B cell (primary cell): ENCODE measurements at regions not wholly inside any gene's neighbourhood (a gene's known extent, or its start where the extent isn't known, plus 50 kb on each side); places are given as distances from the start of the nearest gene placed in this dataset.

Source experiments
- ATAC-seq: fragments of 200-7000 bp; cut with Tn5 transposase; one replicate; pipeline ENCODE4 v1.10.0; 2021; ENCODE audit warnings: low read depth, mild to moderate bottlenecking, moderate number of reproducible peaks, moderate library complexity
- CTCF ChIA-PET: fragments of 350-600 bp; sonication (Branson Sonifier 250); formaldehyde crosslinking; loops from one replicate; lab custom pipeline; 2021; ENCODE audit warnings: antibody characterized with exemption, inconsistent platforms; lab: Charles Lee
- POLR2A ChIA-PET: fragments of 350-600 bp; sonication (Branson Sonifier 250); formaldehyde crosslinking; loops from one replicate; lab custom pipeline; 2021; ENCODE audit warnings: antibody characterized with exemption; lab: Charles Lee
- DNase-seq: peaks from one replicate; pipeline ENCODE4 v3.0.0; 2013
- H2AFZ ChIP-seq: 2 replicates; pipeline ENCODE4 v1.6.1; 2012; ENCODE audit warnings: mild to moderate bottlenecking, low read depth, low read length; ENCODE audit not compliant: insufficient read depth, poor library complexity, severe bottlenecking
- H3K27ac ChIP-seq, 2 donors: 1 replicate in 1 of 2; 2 replicates in 1 of 2; pipeline ENCODE4 v1.5.1; 2012 to 2013; ENCODE audit warnings: low read length in 2 of 2, mild to moderate bottlenecking in 2 of 2, moderate library complexity in 1 of 2
- H3K27me3 ChIP-seq, 4 experiments: fragments of 200-600 bp in 1 of 4; sonication (generic) in 1 of 4; replicated peaks in 1 of 4; 1 replicate in 2 of 4; 2 replicates in 2 of 4; pipeline versions ENCODE4 v1.6.1 to v1.7.0; 2013 to 2016; ENCODE audit warnings: low read length in 3 of 4, mild to moderate bottlenecking in 2 of 4, mixed read lengths in 1 of 4, moderate library complexity in 1 of 4; ENCODE audit not compliant: insufficient read depth in 4 of 4, control insufficient read depth in 3 of 4; ENCODE audit errors: control extremely low read depth in 1 of 4
- H3K36me3 ChIP-seq, 2 experiments: replicated peaks in 1 of 2; 1 replicate in 1 of 2; 2 replicates in 1 of 2; pipeline versions ENCODE4 v1.6.1 to v1.7.1; 2013; ENCODE audit warnings: low read length in 1 of 2; ENCODE audit not compliant: insufficient read depth in 2 of 2, control insufficient read depth in 1 of 2; ENCODE audit errors: control extremely low read depth in 1 of 2, extremely low read depth in 1 of 2
- H3K4me1 ChIP-seq, 2 donors: fragments of 200-600 bp in 1 of 2; sonication (generic) in 1 of 2; 1 replicate in 1 of 2; 2 replicates in 1 of 2; pipeline versions ENCODE4 v1.5.1 to v1.6.1; 2013 to 2017; ENCODE audit warnings: low read length in 2 of 2; ENCODE audit not compliant: control insufficient read depth in 2 of 2, insufficient read depth in 2 of 2
- H3K4me2 ChIP-seq: replicated peaks from 2 replicates; pipeline ENCODE3; 2012; ENCODE audit warnings: mild to moderate bottlenecking, low read depth, low read length; ENCODE audit not compliant: poor library complexity, severe bottlenecking
- H3K4me3 ChIP-seq, 5 experiments: fragments of 200-600 bp in 1 of 5; sonication (generic) in 1 of 5; 1 replicate in 3 of 5; 2 replicates in 2 of 5; pipeline versions ENCODE4 v1.5.1 to v1.7.0; 2011 to 2016; ENCODE audit warnings: low read length in 4 of 5, mild to moderate bottlenecking in 4 of 5, low read depth in 2 of 5, control low read depth in 1 of 5, moderate library complexity in 1 of 5; ENCODE audit not compliant: insufficient read depth in 1 of 5; ENCODE audit errors: control extremely low read depth in 1 of 5, extremely low read depth in 1 of 5
- H3K79me2 ChIP-seq: fragments of 200-600 bp; sonication (generic); one replicate; pipeline ENCODE4 v1.6.0; 2016; ENCODE audit warnings: low read length; ENCODE audit not compliant: control insufficient read depth, insufficient read depth
- H3K9ac ChIP-seq: fragments of 200-600 bp; sonication (generic); 2 replicates; pipeline ENCODE4 v1.6.1; 2017; ENCODE audit warnings: mild to moderate bottlenecking, low read length, moderate library complexity
- H3K9me3 ChIP-seq, 3 donors: one replicate each; pipeline versions ENCODE4 v1.6.1 to v1.7.1; 2013; ENCODE audit warnings: low read length in 2 of 3; ENCODE audit not compliant: control insufficient read depth in 2 of 3, insufficient read depth in 1 of 3; ENCODE audit errors: control extremely low read depth in 1 of 3
- H4K20me1 ChIP-seq: 2 replicates; pipeline ENCODE4 v1.6.0; 2012; ENCODE audit warnings: mild to moderate bottlenecking, low read length; ENCODE audit not compliant: insufficient read depth, control insufficient read depth, poor library complexity, severe bottlenecking
- H3K27ac Mint-ChIP-seq: one replicate; pipeline ENCODE4 v1.8.0; 2021; ENCODE audit warnings: mixed read lengths
- H3K27me3 Mint-ChIP-seq: one replicate; pipeline ENCODE4 v1.8.0; 2021; ENCODE audit warnings: mixed read lengths
- H3K4me1 Mint-ChIP-seq: one replicate; pipeline ENCODE4 v1.8.0; 2021; ENCODE audit warnings: mixed read lengths
- H3K4me3 Mint-ChIP-seq: one replicate; pipeline ENCODE4 v1.8.0; 2021; ENCODE audit warnings: mixed read lengths
- H3K9me3 Mint-ChIP-seq: one replicate; pipeline ENCODE4 v1.8.0; 2022; ENCODE audit warnings: mixed read lengths; ENCODE audit not compliant: insufficient read depth
- CTCF ChIP-seq: fragments of 200-600 bp; IDR thresholded peaks from one replicate; pipeline ENCODE4 v1.8.0; 2022; ENCODE audit warnings: antibody characterized with exemption, mild to moderate bottlenecking
- EZH2 ChIP-seq: IDR thresholded peaks from 2 replicates; pipeline ENCODE4 v1.6.1; 2012; ENCODE audit warnings: borderline replicate concordance, low read depth, mild to moderate bottlenecking, moderate library complexity, low read length; ENCODE audit not compliant: insufficient read depth, poor library complexity, severe bottlenecking
- WGBS: methylation state at CpG from one replicate; pipeline ENCODE4 v1.1.5; 2013; ENCODE audit warnings: missing lambda C conversion rate; ENCODE audit not compliant: insufficient coverage; 5-methylcytosine and 5-hydroxymethylcytosine counted together
- intact Hi-C: fragments of 100-400 bp; cut with micrococcal nuclease; formaldehyde crosslinking; loops from one replicate; pipeline ENCODE4 v1.10.0; 2022

- ChIA-PET POLR2A (no interaction called here), CTCF (interaction anchor here (1.2 kb wide), 1 partner anchor 17 kb away, joined by 3 read pairs; no protein-coding TSS in a partner anchor)
- ATAC-seq: no peak
- TF ChIP-seq EZH2 (no peak), CTCF (no peak)
- H3K79me2 ChIP-seq: no peaks in the 10 kb centered on the region
- no peak overlapping the region for H3K27ac Mint-ChIP-seq
- no peak overlapping the region for H3K4me3 ChIP-seq
- H2AFZ ChIP-seq: no peak overlapping the region
- H3K27ac ChIP-seq: no peak overlapping the region
- no peak overlapping the region for H3K4me3 Mint-ChIP-seq
- WGBS: 93% methylated on average over 3 of the region's 3 CpGs
- peaks cover 14% of the 10 kb centered on the region for H3K4me1 Mint-ChIP-seq
- intact Hi-C loops: no loop called here
- H3K4me1 ChIP-seq: peaks cover 15 to 16% of the 10 kb centered on the region in 2 donors
- H4K20me1 ChIP-seq: no peaks in the 10 kb centered on the region
- no peaks in the 10 kb centered on the region for H3K9me3 ChIP-seq
- DNase-seq: no peak
- no peaks in the 10 kb centered on the region for H3K27me3 ChIP-seq
- H3K9me3 Mint-ChIP-seq: no peaks in the 10 kb centered on the region
- no peaks in the 10 kb centered on the region for H3K36me3 ChIP-seq
- no peak overlapping the region for H3K9ac ChIP-seq
- no peaks in the 10 kb centered on the region for H3K27me3 Mint-ChIP-seq
- no peak overlapping the region for H3K4me2 ChIP-seq
These were observed 392.6 kb upstream of the ATP5MC3 start for GRCh38 chr2:175574069-175574468.

DNA sequence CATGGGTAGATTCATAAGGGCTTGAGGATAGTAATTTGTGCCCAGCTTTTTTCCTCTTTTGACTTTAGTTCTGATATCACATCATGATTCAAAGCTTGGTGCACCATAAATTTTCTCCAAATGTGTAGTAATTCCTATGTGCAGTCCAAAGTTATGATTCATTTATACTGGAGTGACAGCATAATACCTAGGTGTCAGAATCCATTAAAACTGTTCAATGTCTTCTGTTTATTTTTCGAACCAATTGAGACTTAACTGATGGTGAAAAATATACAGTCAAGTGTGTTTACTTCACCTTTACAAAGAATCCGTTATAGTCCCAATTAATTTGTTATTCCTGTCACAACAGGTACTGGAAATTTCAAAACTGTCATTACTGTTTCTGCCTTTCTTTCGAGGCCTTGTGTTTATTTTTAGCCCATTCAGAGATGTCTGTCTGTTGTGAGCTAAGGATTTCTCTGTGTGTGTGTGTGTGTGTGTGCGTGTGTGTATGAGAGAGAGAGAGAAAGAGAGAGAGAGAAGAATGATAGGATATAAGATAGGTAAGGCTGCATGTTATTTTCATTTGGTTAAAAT is 389.7 kb upstream of the ATP5MC3 start:
- WGBS: 100% methylated on average over 1 of the region's 4 CpGs
- Mint-ChIP-seq H3K4me3 (no peak overlapping the region), H3K27me3 (no peaks in the 10 kb centered on the region), H3K4me1 (peaks cover 11% of the 10 kb centered on the region), H3K27ac (no peak overlapping the region), H3K9me3 (no peaks in the 10 kb centered on the region)
- H3K9ac ChIP-seq: no peak overlapping the region
- no peak overlapping the region for H2AFZ ChIP-seq
- no peaks in the 10 kb centered on the region for H3K36me3 ChIP-seq
- TF ChIP-seq EZH2 (no peak), CTCF (no peak)
- H3K4me2 ChIP-seq: no peak overlapping the region
- DNase-seq (no peak), ATAC-seq (no peak)
- no peaks in the 10 kb centered on the region for H3K79me2 ChIP-seq
- H3K9me3 ChIP-seq: no peaks in the 10 kb centered on the region
- no peak overlapping the region for H3K27ac ChIP-seq
- no peak overlapping the region for H3K4me3 ChIP-seq
- ChIA-PET CTCF (no interaction called here), POLR2A (no interaction called here)
- no peaks in the 10 kb centered on the region for H4K20me1 ChIP-seq
- H3K27me3 ChIP-seq: no peaks in the 10 kb centered on the region
- H3K4me1 ChIP-seq: peaks cover 13% of the 10 kb centered on the region in 2 donors
- intact Hi-C loops: no loop called here
